ENCODE measurements at regions not wholly inside any gene's neighbourhood (a gene's known extent, or its start where the extent isn't known, plus 50 kb on each side); places are given as distances from the start of the nearest gene placed in this dataset.

GRCh38 chr5:170442921-170443320, 53.8 kb upstream of the KCNMB1 start:
- Histone ChIP-seq H3K9me3 (no peaks in the 10 kb centered on the region), H3K36me3 (no peaks in the 10 kb centered on the region)
- no peak for DNase-seq

GRCh38 chr5:170442391-170442790, 53.2 kb upstream of the KCNMB1 start:
- H3K4me1 ChIP-seq = no peaks in the 10 kb centered on the region
- WGBS (ENCODE audit: insufficient coverage, low coverage, low lambda C conversion rate, missing lambda C conversion rate) = 76% methylated on average over 5 of the region's 5 CpGs
- no peak overlapping the region for H3K4me3 ChIP-seq
- H3K36me3 ChIP-seq = no peaks in the 10 kb centered on the region
- DNase-seq (no peak), ATAC-seq (no peak)
- H3K9me3 ChIP-seq = no peaks in the 10 kb centered on the region
- TF ChIP-seq CTCF (IDR thresholded peaks at IDR 0.05) (no peak), POLR2A (IDR thresholded peaks at IDR 0.05) (no peak)
- no peaks in the 10 kb centered on the region for H3K27me3 ChIP-seq
- H3K27ac ChIP-seq = no peak overlapping the region
- intact Hi-C loops (cut with DNase I) = no loop called here

More at GRCh38 chr5:170442921-170443320, 53.8 kb upstream of the KCNMB1 start:
- no peak for TF ChIP-seq CTCF (IDR thresholded peaks at IDR 0.05)
- TF ChIP-seq POLR2A (IDR thresholded peaks at IDR 0.05) = no peak
- intact Hi-C loops (cut with DNase I) = no loop called here
- Histone ChIP-seq H3K27ac (no peak overlapping the region), H3K27me3 (no peaks in the 10 kb centered on the region), H3K4me1 (no peaks in the 10 kb centered on the region), H3K4me3 (no peak overlapping the region)
- 46% methylated on average over 3 of the region's 5 CpGs for WGBS (ENCODE audit: insufficient coverage, low coverage, low lambda C conversion rate, missing lambda C conversion rate)
- no peak for ATAC-seq

GRCh38 chr5:170441393-170441784, 52.2 kb upstream of the KCNMB1 start:
- no peak for TF ChIP-seq POLR2A (IDR thresholded peaks at IDR 0.05)
- no peak for TF ChIP-seq CTCF (IDR thresholded peaks at IDR 0.05)
- no peaks in the 10 kb centered on the region for H3K9me3 ChIP-seq
- H3K4me1 ChIP-seq = no peaks in the 10 kb centered on the region
- DNase-seq = no peak
- 62% methylated on average over 5 of the region's 10 CpGs for whole genome bisulfite sequencing (ENCODE audit: insufficient coverage, low coverage, low lambda C conversion rate, missing lambda C conversion rate)
- intact Hi-C loops (cut with DNase I) = no loop called here
- H3K27me3 ChIP-seq = no peaks in the 10 kb centered on the region
- H3K4me3 ChIP-seq = no peak overlapping the region
- no peak for ATAC-seq
- H3K27ac ChIP-seq = no peak overlapping the region
- H3K36me3 ChIP-seq = no peaks in the 10 kb centered on the region

GRCh38 chr5:170440771-170441392, 51.7 kb upstream of the KCNMB1 start:
- ATAC-seq (no peak), DNase-seq (no peak)
- intact Hi-C loops (cut with DNase I) = no loop called here

More at GRCh38 chr5:170440771-170441392, 51.7 kb upstream of the KCNMB1 start:
- Histone ChIP-seq H3K27me3 (no peaks in the 10 kb centered on the region), H3K27ac (no peak overlapping the region), H3K9me3 (no peaks in the 10 kb centered on the region), H3K36me3 (no peaks in the 10 kb centered on the region), H3K4me1 (no peaks in the 10 kb centered on the region), H3K4me3 (no peak overlapping the region)
- TF ChIP-seq CTCF (IDR thresholded peaks at IDR 0.05) (no peak), POLR2A (IDR thresholded peaks at IDR 0.05) (no peak)
- 68% methylated on average over 9 of the region's 9 CpGs for WGBS (ENCODE audit: insufficient coverage, low coverage, low lambda C conversion rate, missing lambda C conversion rate)
